GM12892 (cell line): ENCODE measurements at regions not wholly inside any gene's neighbourhood (a gene's known extent, or its start where the extent isn't known, plus 50 kb on each side); places are given as distances from the start of the nearest gene placed in this dataset.

ENCODE experiments used
- DNase-seq: peaks from one replicate; pipeline ENCODE4 v3.0.0; 2011; ENCODE audit not compliant: insufficient read length
- FAIRE-seq: peaks from 2 replicates; lab custom pipeline; 2011; peaks lifted over from hg19 to GRCh38; lab: Jason Lieb, UNC
- POLR2A ChIP-seq: IDR thresholded peaks from 2 replicates; pipeline ENCODE4 v1.6.1; 2011; ENCODE audit warnings: low read depth, low read length, control low read depth
- POLR2AphosphoS5 ChIP-seq: IDR thresholded peaks from 2 replicates; pipeline ENCODE4 v1.6.1; 2011; ENCODE audit warnings: low read depth, low read length, control low read depth
- TAF1 ChIP-seq: IDR thresholded peaks from 2 replicates; pipeline ENCODE4 v1.6.1; 2011; ENCODE audit warnings: low read depth, mild to moderate bottlenecking, control low read depth, low read length, borderline replicate concordance

- DNase-seq (no peak), FAIRE-seq (no peak)
- no peak for TF ChIP-seq TAF1
- no peak for TF ChIP-seq POLR2A
- no peak for TF ChIP-seq POLR2AphosphoS5
These were observed 301.0 kb downstream of the NDFIP2 start for GRCh38 chr13:79781829-79782540.

DNA sequence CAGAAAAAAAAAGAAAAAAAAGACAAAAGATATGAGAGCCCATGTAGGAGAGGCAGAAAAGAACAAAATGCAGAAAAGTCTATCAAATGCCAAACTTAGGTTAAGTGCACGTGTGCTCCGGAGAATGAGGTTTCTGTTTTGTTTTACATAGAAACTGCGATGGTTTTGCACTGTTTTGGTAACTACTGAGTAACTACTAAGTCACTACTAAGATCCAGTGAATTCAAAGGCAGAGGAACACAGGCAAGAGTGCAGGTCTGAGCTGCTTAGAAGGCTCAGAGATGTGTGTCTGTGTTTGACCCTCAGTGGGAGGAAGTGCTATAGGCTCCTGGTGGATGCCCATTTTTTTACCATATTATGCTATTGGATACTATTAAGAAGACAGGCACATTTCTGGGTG lies 299.3 kb downstream of the NDFIP2 start:
- TF ChIP-seq POLR2AphosphoS5 (no peak), POLR2A (no peak), TAF1 (no peak)
- FAIRE-seq: peak; percentile 70
- DNase-seq: no peak

DNA sequence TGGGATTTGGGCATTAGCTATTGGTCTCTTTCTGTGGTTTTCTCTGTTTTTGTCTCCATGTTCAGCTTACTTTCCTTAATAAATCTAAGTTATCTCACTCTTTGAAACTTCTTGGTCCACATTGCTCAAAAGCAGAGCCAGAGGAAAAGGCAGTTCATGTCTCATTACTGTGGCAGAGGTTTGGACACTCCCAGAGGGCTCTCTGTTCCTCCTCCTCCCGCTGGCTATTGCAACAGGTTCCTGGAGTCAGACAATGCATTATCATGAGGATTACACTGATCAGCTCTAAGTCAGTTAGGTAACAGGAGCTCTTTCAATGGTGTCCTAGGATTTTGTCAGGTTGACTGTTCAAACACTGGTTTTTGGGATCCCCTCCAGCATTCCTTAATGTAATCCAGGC lies 298.8 kb downstream of the NDFIP2 start:
- no peak for FAIRE-seq
- no peak for DNase-seq
- no peak for TF ChIP-seq POLR2A
- no peak for TF ChIP-seq TAF1
- TF ChIP-seq POLR2AphosphoS5: no peak

DNA sequence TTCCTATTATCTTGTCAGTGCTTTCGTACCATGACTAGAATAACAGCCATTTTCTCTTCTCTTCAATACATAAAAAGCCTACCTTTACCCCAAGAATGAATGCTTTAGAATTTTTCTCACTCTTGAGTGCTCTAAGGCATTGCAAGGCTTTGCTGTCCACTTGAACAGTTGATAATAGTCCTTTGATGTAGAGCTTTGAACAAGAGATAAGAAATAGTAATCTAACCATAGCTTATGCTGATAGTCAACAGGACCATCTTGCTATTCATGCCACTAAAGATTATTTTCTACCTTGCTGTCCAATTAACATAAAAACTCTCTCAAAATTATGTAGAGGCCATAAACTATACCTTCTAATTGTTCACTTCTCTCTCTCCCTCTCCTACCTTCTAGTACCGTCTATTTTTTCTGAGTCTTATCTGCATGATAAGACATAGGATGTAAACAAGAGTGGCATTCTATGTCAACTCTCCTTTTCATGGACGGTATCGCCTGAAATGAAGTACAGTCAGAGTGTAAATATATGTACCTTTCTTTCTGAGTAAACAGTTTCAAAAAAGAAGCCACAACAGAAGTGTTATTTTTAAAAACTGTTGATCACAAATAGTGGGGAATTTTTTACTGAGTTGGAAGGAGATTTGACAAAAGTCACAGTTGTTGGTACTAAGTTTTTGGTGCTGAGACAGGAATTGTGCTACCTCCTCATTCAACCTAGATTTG lies 297.9 kb downstream of the NDFIP2 start:
- FAIRE-seq (no peak), DNase-seq (no peak)
- no peak for TF ChIP-seq POLR2A
- no peak for TF ChIP-seq POLR2AphosphoS5
- no peak for TF ChIP-seq TAF1

DNA sequence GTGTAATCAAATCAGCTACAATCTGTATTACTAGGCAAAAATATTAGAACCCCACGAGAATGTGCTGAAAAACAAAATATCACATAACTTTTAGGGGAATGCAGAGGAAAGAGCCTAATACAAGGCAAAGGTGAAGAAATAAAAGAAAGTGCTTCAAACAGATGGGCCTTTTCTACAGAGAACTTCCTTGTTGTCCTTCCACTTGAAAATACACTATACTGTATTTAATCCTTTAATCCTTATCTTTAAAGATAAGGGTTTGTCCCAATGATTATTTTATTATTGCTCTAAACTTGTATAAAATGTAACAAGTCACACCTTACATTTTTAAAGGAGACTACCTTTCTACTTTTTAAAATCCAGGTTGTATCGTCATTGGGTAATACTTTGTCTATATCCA lies 296.5 kb downstream of the NDFIP2 start:
- DNase-seq: no peak
- FAIRE-seq: no peak
- TF ChIP-seq TAF1: no peak
- TF ChIP-seq POLR2A: no peak
- no peak for TF ChIP-seq POLR2AphosphoS5

DNA sequence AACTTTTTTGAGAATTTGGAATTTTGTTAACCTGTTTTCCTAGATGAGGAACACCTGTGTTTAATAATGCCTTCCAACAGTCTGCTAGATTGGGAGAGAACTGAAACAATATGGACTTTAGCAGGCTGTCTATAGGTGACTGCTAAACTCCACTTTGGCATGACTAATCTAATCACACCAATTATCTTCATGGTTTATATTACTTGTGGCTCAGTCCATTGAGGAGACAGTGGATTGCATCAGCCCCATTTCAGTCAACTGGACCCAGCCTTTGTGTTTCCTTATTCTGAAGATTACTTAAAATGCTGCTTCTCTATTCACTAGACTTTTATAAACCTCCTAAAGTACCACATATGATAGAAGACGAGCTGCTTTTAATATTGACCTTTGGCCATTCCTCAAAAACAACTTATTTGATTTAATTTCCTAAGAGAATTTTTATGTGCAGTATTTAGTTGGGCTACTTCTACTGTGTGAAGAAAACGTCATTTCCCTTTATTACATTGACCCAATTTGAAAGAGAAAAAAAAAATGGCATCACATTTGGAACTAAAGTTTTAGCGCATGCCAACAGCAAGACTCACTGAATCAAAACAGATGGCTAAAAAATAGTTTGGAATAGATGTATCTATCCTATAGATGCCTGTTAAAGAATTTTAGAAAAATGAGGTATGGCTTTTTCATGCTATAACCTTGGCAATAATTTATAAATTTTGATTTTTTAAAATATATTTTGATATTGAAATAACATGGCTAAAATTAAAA lies 295.8 kb downstream of the NDFIP2 start:
- no peak for FAIRE-seq
- no peak for TF ChIP-seq POLR2AphosphoS5
- no peak for TF ChIP-seq POLR2A
- no peak for TF ChIP-seq TAF1
- no peak for DNase-seq

GRCh38 chr13:79775830-79776229 lies 294.9 kb downstream of the NDFIP2 start:
- peak; percentile 42 for FAIRE-seq
- no peak for DNase-seq
- no peak for TF ChIP-seq TAF1
- TF ChIP-seq POLR2AphosphoS5: no peak
- no peak for TF ChIP-seq POLR2A

GRCh38 chr13:79772811-79773210 lies 291.9 kb downstream of the NDFIP2 start:
- DNase-seq (no peak), FAIRE-seq (no peak)
- TF ChIP-seq TAF1: no peak
- no peak for TF ChIP-seq POLR2A
- no peak for TF ChIP-seq POLR2AphosphoS5

DNA sequence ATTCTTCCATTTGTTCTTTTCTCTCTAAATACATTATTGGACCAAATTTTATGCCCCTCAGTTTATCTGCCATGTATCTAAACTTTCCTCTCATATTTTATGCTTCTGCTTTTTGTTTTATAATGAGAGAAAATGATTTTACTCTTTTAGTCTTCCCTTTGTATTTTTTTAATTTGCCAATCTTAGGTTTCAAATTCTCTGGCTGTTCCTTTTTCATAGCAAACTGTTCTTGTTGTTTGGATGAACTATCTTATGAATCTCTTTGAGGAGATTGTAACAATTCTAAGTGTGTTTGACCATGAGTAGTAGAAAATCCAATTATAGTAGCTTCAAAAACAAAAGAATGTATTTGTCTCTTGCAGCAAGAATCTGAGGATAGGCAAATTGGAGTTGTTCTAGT lies 290.5 kb downstream of the NDFIP2 start:
- TF ChIP-seq TAF1 (no peak), POLR2AphosphoS5 (no peak), POLR2A (no peak)
- FAIRE-seq: no peak
- DNase-seq: no peak

GRCh38 chr13:79770056-79770455 lies 289.1 kb downstream of the NDFIP2 start:
- TF ChIP-seq TAF1: no peak
- no peak for TF ChIP-seq POLR2AphosphoS5
- TF ChIP-seq POLR2A: no peak
- no peak for FAIRE-seq
- DNase-seq: no peak

- TF ChIP-seq POLR2A (no peak), TAF1 (no peak), POLR2AphosphoS5 (no peak)
- DNase-seq (no peak), FAIRE-seq (no peak)
These were observed 286.2 kb downstream of the NDFIP2 start for GRCh38 chr13:79767126-79767525.

DNA sequence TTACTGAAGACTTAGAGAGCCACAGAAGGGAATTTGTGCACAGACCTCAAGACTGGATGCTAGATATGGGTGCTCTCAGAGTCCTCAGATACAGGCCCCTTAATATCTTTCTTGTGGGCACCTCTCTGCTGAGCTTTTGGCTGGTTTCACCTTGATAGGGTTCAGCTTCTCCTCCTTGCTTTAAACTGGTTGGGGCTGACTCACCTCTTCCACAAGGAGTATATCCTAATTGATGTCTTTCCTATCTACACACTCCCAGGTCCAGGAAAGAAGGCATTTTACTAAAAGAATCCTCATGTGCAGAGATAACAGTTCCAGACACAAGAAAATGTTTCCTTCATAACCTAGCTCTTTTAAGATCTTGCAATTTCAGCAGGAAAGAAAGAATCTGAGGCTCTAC lies 284.4 kb downstream of the NDFIP2 start:
- no peak for TF ChIP-seq POLR2AphosphoS5
- no peak for TF ChIP-seq POLR2A
- no peak for TF ChIP-seq TAF1
- FAIRE-seq (no peak), DNase-seq (no peak)

DNA sequence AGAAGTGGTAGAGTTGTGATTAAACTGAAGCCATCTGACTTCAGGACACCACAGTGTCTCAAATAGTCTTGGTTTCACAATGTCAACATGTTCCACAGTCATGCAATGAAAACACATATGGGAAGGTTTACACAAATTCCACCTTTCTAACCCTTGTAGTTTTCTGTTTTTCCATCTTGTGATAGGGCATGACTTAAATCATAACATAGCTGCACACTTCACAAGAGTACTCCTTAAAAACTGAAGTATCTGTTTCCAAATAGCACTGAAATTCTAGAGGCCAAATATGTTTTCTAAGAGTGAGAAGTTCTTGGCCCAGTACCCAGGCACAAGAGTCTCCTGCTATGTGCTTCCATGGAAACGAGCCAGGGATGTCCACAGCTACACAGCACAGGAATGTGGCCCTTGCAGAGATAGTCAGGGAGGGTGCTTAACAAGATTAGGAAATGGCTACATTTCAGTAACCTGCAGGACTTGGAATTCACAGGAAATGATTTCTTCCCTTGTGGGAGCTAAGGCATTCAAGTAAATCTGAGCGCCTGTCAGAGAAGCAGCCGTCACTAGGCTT lies 269.1 kb downstream of the NDFIP2 start:
- no peak for TF ChIP-seq TAF1
- TF ChIP-seq POLR2AphosphoS5: no peak
- TF ChIP-seq POLR2A: no peak
- DNase-seq (no peak), FAIRE-seq (no peak)
